ENCODE measurements at regions not wholly inside any gene's neighbourhood (a gene's known extent, or its start where the extent isn't known, plus 50 kb on each side); places are given as distances from the start of the nearest gene placed in this dataset.

GRCh38 chr3:115475178-115476041, 147.9 kb upstream of the GAP43 start:
- no peak for TF ChIP-seq HDAC2 (IDR thresholded peaks at IDR 0.05)
- Histone ChIP-seq H3K27ac (no peak overlapping the region), H3K4me1 (no peaks in the 10 kb centered on the region), H3K9me3 (no peaks in the 10 kb centered on the region), H3K4me2 (no peak overlapping the region), H3K4me3 (no peak overlapping the region)
- no peak for FAIRE-seq
- DNase-seq (ENCODE audit: low read depth in 1 of 2, low spot score in 1 of 2) = no peak
- WGBS (ENCODE audit: missing lambda C conversion rate) = 36% methylated on average over 9 of the region's 9 CpGs
- ATAC-seq = no peak
- CTCF ChIA-PET = no interaction called here
- POLR2A ChIA-PET = no interaction called here

- no peak overlapping the region for H3K4me3 ChIP-seq
- H3K4me1 ChIP-seq = no peaks in the 10 kb centered on the region
- H3K4me2 ChIP-seq = no peak overlapping the region
- no peaks in the 10 kb centered on the region for H3K9me3 ChIP-seq
- FAIRE-seq = no peak
- no peak for DNase-seq (ENCODE audit: low read depth in 1 of 2, low spot score in 1 of 2)
- H3K27ac ChIP-seq = no peak overlapping the region
- CTCF ChIA-PET = no interaction called here
- no peak for ATAC-seq
- POLR2A ChIA-PET = no interaction called here
- TF ChIP-seq HDAC2 (IDR thresholded peaks at IDR 0.05) (no peak), RFX5 (IDR thresholded peaks at IDR 0.05) (no peak), ZFP36 (IDR thresholded peaks at IDR 0.05; ENCODE audit: borderline replicate concordance, partially characterized antibody) (no peak), ZNF302 (CRISPR knock-in tag; IDR thresholded peaks at IDR 0.05) (no peak), JUNB (IDR thresholded peaks at IDR 0.05) (no peak), MAX (IDR thresholded peaks at IDR 0.05) (no peak), USF2 (IDR thresholded peaks at IDR 0.05) (no peak), NFE2L2 (conservative IDR thresholded peaks at IDR 0.05; ENCODE audit: low read length) (no peak), KDM5A (IDR thresholded peaks at IDR 0.05) (no peak), HOXB5 (CRISPR knock-in tag; IDR thresholded peaks at IDR 0.05) (no peak), NR3C1 (IDR thresholded peaks at IDR 0.05) (no peak), HOXA7 (CRISPR knock-in tag; IDR thresholded peaks at IDR 0.05) (no peak), MYC (IDR thresholded peaks at IDR 0.05; ENCODE audit: borderline replicate concordance, low read length) (no peak), BCL3 (IDR thresholded peaks at IDR 0.05) (no peak), HOXB13 (CRISPR knock-in tag; IDR thresholded peaks at IDR 0.05; ENCODE audit: low read depth) (no peak), RNF2 (IDR thresholded peaks at IDR 0.05; ENCODE audit: borderline replicate concordance, low read depth) (no peak), TP53 (CRISPR knock-in tag; IDR thresholded peaks at IDR 0.05) (no peak)
Measured at GRCh38 chr3:115476472-115476871, 146.8 kb upstream of the GAP43 start.

- FAIRE-seq = no peak
- Histone ChIP-seq H3K9me3 (no peaks in the 10 kb centered on the region), H3K4me2 (no peak overlapping the region), H3K4me3 (no peak overlapping the region), H3K27ac (no peak overlapping the region), H3K4me1 (no peaks in the 10 kb centered on the region)
- 57% methylated on average over 4 of the region's 4 CpGs for WGBS (ENCODE audit: missing lambda C conversion rate)
- ChIA-PET POLR2A (no interaction called here), CTCF (no interaction called here)
- DNase-seq (ENCODE audit: low read depth in 1 of 2, low spot score in 1 of 2) = no peak
- no peak for TF ChIP-seq MAZ (IDR thresholded peaks at IDR 0.05; ENCODE audit: borderline replicate concordance, low read depth, low read length)
- no peak for TF ChIP-seq POLR2AphosphoS2 (conservative IDR thresholded peaks at IDR 0.05; ENCODE audit: low read length)
- no peak for TF ChIP-seq HEYL (CRISPR knock-in tag; IDR thresholded peaks at IDR 0.05)
- TF ChIP-seq EHF (CRISPR knock-in tag; IDR thresholded peaks at IDR 0.05) = no peak
- TF ChIP-seq JUNB (IDR thresholded peaks at IDR 0.05) = no peak
- TF ChIP-seq MAX (IDR thresholded peaks at IDR 0.05) = no peak
- no peak for TF ChIP-seq USF2 (IDR thresholded peaks at IDR 0.05)
- no peak for TF ChIP-seq EP300 (IDR thresholded peaks at IDR 0.05)
- no peak for TF ChIP-seq FOSB (CRISPR knock-in tag; IDR thresholded peaks at IDR 0.05)
- no peak for TF ChIP-seq CTCF (IDR thresholded peaks at IDR 0.05)
- no peak for TF ChIP-seq HOXA7 (CRISPR knock-in tag; IDR thresholded peaks at IDR 0.05)
- TF ChIP-seq BCL3 (IDR thresholded peaks at IDR 0.05) = no peak
- TF ChIP-seq ESRRA (IDR thresholded peaks at IDR 0.05; ENCODE audit: borderline replicate concordance, low read length) = no peak
- no peak for TF ChIP-seq RNF2 (IDR thresholded peaks at IDR 0.05; ENCODE audit: borderline replicate concordance, low read depth)
- no peak for TF ChIP-seq GATA3 (IDR thresholded peaks at IDR 0.05; ENCODE audit: borderline replicate concordance)
- ATAC-seq = no peak
Measured at GRCh38 chr3:115478359-115478758, 145.0 kb upstream of the GAP43 start.

Data from A549 (cell line).